GM19351 (cell line): ENCODE measurements at regions not wholly inside any gene's neighbourhood (a gene's known extent, or its start where the extent isn't known, plus 50 kb on each side); places are given as distances from the start of the nearest gene placed in this dataset.

Source experiments
- ATAC-seq: cut with Tn5 transposase; IDR thresholded peaks from one replicate; pipeline ENCODE4 v1.9.1; 2021; ENCODE audit warnings: mild to moderate bottlenecking, moderate library complexity; ENCODE audit not compliant: unreplicated experiment

- no peak for ATAC-seq
Observed at GRCh38 chr4:119725011-119725410, 96.4 kb upstream of the PDE5A start.

GRCh38 chr4:119722670-119723069 is 94.1 kb upstream of the PDE5A start:
- ATAC-seq: no peak

- no peak for ATAC-seq
Observed at GRCh38 chr4:119721878-119722277, 93.3 kb upstream of the PDE5A start.

GRCh38 chr4:119715490-119716445 is 87.2 kb upstream of the PDE5A start:
- ATAC-seq: no peak

- no peak for ATAC-seq
Observed at GRCh38 chr4:119709418-119709817, 80.8 kb upstream of the PDE5A start.

GRCh38 chr4:119707336-119707735 is 78.7 kb upstream of the PDE5A start:
- ATAC-seq: no peak

GRCh38 chr4:119706804-119707203 is 78.2 kb upstream of the PDE5A start:
- no peak for ATAC-seq

- ATAC-seq: peak; percentile 80
Observed at GRCh38 chr4:119697887-119698393, 69.3 kb upstream of the PDE5A start.

- ATAC-seq: no peak
Observed at GRCh38 chr4:119696963-119697362, 68.4 kb upstream of the PDE5A start.

- ATAC-seq: no peak
Observed at GRCh38 chr4:119695216-119695615, 66.6 kb upstream of the PDE5A start.

GRCh38 chr4:119693126-119693525 is 64.5 kb upstream of the PDE5A start:
- no peak for ATAC-seq

- no peak for ATAC-seq
Observed at GRCh38 chr4:119692001-119692400, 63.4 kb upstream of the PDE5A start.

- no peak for ATAC-seq
Observed at GRCh38 chr4:119690871-119691270, 62.3 kb upstream of the PDE5A start.

- no peak for ATAC-seq
Observed at GRCh38 chr4:119688446-119688845, 59.8 kb upstream of the PDE5A start.

- ATAC-seq: no peak
Observed at GRCh38 chr4:119684463-119684862, 55.9 kb upstream of the PDE5A start.

GRCh38 chr4:119683518-119683917 is 54.9 kb upstream of the PDE5A start:
- no peak for ATAC-seq

- no peak for ATAC-seq
Observed at GRCh38 chr4:119682099-119682498, 53.5 kb upstream of the PDE5A start.

GRCh38 chr4:119679251-119679650 is 50.6 kb upstream of the PDE5A start:
- ATAC-seq: no peak

- no peak for ATAC-seq
Observed at GRCh38 chr4:119678761-119679160, 50.2 kb upstream of the PDE5A start.
